NCI-H460 (cell line): ENCODE measurements at regions not wholly inside any gene's neighbourhood (a gene's known extent, or its start where the extent isn't known, plus 50 kb on each side); places are given as distances from the start of the nearest gene placed in this dataset.
A peak's percentile ranks its signal among the peaks of the same experiment; 100 is the strongest.

Experiments used
- DNase-seq: peaks from one replicate; pipeline ENCODE4 v3.0.0-alpha.2; 2016; ENCODE audit warnings: low read depth; ENCODE audit errors: extremely low read depth

GRCh38 chr2:9737053-9737875 lies 106.0 kb upstream of the TAF1B start:
- no peak for DNase-seq

- no peak for DNase-seq
Observed at GRCh38 chr2:9738062-9738461, 105.2 kb upstream of the TAF1B start.

GRCh38 chr2:9738535-9739496 lies 104.5 kb upstream of the TAF1B start:
- DNase-seq, result no peak

DNA sequence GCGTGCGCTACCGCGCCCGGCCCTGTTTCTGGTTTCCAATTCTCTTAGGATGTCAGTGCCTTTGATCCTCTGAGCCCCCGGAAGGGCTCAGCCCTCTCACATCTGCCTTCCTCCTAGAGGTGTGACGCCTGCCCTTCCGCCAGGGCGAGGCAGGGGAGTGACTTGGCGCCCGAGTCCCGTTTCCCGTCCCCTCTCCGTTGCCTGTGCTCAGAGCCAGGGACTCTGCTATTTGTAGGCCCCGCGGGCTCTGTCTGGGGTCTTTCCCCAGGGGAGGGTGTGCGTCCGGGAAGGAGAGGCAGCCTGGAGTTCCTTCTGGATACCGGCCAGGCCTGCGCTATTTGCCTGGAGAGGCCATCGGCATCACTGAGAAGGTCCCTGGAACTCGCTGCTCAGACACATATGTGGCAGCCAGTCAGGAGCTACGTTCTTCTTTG lies 103.7 kb upstream of the TAF1B start:
- no peak for DNase-seq

- no peak for DNase-seq
Observed at GRCh38 chr2:9740382-9741073, 102.7 kb upstream of the TAF1B start.

- DNase-seq, result no peak
Observed at GRCh38 chr2:9741110-9741509, 102.2 kb upstream of the TAF1B start.

DNA sequence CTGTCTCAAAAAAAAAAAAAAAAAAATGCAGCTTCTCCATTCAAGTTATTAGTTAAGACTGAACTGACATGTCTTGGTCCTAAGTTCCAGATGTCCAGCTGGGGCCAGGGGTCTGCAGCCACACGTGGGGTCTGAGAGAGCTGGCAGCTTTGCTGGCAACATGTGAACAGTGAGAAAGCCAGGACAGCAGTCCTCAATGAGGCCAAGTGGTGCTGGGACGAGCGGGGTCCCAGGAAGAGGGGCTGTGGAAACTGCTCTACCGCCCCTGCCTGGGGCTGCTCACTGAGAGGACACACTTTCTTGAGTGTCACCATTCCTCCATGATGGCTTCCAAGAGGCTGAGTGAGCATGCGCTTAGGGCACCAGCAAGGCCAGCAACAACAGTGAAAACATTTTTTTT lies 100.7 kb upstream of the TAF1B start:
- DNase-seq, result no peak

- DNase-seq, result no peak
Observed at GRCh38 chr2:9744256-9745004, 98.8 kb upstream of the TAF1B start.

GRCh38 chr2:9745153-9745899 lies 97.9 kb upstream of the TAF1B start:
- DNase-seq, result no peak

DNA sequence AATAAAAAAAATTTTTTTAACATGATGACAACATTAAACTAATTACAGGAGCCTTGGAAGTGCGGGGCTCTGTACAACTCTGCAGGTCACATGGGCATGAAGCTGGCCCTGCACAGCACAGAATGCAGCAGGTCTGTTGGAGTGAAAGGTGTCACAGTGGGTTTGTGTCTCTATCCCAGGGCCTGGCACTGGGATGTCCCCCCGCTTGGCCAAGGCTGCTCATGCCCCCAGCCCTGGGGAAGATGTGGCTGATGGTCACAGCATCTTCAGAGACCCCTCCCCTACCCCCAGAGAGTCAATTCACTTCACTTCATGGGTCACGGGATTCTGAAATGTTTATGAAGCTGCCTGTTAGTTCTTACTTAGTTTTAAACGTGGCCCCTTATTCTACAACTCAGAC lies 95.9 kb upstream of the TAF1B start:
- no peak for DNase-seq

GRCh38 chr2:9748577-9748976 lies 94.7 kb upstream of the TAF1B start:
- no peak for DNase-seq

- no peak for DNase-seq
Observed at GRCh38 chr2:9749546-9750223, 93.6 kb upstream of the TAF1B start.

- DNase-seq, result no peak
Observed at GRCh38 chr2:9750224-9751215, 92.8 kb upstream of the TAF1B start.

GRCh38 chr2:9751831-9752230 lies 91.4 kb upstream of the TAF1B start:
- no peak for DNase-seq

DNA sequence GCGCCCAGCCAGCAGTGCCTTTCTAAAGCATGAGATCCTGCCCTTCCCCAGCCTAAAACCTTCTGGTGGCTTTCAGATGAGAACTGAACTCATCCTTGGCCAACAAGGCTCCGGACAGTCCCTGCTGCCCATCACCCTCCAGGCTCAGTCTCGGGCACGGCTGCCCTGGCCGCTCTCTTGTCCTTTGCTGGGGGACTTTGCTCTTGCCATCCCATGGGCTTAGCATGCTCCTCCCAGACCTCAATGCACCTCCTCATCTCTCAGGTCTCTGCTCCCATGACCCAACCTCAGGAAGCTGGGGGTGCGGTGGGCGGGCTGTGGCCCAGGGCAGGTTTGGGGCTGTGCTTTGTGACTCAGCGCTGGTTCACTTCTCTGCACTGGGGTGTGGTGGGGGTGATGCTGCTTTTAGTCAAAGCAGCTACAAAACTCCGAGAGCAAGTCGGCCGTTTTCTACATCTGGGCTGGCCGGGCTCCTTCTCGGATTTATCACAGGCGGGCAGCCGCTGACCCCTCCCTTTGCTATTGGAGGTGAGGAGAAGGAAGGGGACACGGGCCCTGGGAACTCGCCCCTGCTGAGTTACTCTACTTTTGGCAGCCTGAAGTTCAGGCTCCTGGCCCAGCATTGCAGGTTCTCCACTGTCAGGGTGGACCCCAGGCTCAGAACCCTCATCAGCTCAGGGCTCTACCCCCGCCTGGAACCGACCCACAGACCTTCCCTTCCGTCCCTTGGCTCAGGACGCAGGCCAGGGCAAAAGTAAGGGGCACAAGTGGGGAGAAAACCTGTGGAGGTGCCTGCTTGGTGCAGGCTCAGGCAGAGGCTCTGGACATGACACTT lies 90.6 kb upstream of the TAF1B start:
- DNase-seq, result peak; percentile 9

DNA sequence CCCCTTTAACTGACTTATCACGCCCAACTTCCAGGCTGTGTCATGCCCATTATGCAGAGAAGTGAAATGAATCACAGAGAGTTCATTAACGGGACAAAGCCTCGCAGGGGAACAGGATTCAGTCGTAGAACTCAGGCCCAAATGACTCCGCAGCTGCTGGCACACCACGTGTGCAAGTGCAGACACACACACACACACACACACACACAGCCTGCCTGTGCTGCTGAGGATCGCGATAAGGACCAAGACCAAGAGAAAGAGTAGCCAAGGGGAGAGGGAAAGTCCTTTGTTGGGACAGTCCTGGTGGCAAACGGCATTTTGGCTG lies 90.0 kb upstream of the TAF1B start:
- peak; percentile 62 for DNase-seq
